GM12873 (cell line): ENCODE measurements at regions not wholly inside any gene's neighbourhood (a gene's known extent, or its start where the extent isn't known, plus 50 kb on each side); places are given as distances from the start of the nearest gene placed in this dataset.

Source experiments
- CTCF ChIP-seq: IDR thresholded peaks from 2 replicates; pipeline ENCODE4 v1.5.1; 2012; ENCODE audit warnings: low read depth, mild to moderate bottlenecking, moderate library complexity, low read length, control low read depth; ENCODE audit not compliant: insufficient read depth; ENCODE audit errors: missing control alignments

- no peak for TF ChIP-seq CTCF
Observed at GRCh38 chr4:79266136-79266535, 59.7 kb downstream of the NAA11 start.

GRCh38 chr4:79259242-79259641 lies 66.6 kb downstream of the NAA11 start:
- no peak for TF ChIP-seq CTCF

- TF ChIP-seq CTCF, result no peak
Observed at GRCh38 chr4:79258614-79259176, 67.2 kb downstream of the NAA11 start.

- no peak for TF ChIP-seq CTCF
Observed at GRCh38 chr4:79257953-79258613, 67.8 kb downstream of the NAA11 start.

GRCh38 chr4:79255793-79256192 lies 70.1 kb downstream of the NAA11 start:
- TF ChIP-seq CTCF, result no peak

GRCh38 chr4:79253924-79254323 lies 71.9 kb downstream of the NAA11 start:
- no peak for TF ChIP-seq CTCF

- no peak for TF ChIP-seq CTCF
Observed at GRCh38 chr4:79253168-79253567, 72.7 kb downstream of the NAA11 start.

DNA sequence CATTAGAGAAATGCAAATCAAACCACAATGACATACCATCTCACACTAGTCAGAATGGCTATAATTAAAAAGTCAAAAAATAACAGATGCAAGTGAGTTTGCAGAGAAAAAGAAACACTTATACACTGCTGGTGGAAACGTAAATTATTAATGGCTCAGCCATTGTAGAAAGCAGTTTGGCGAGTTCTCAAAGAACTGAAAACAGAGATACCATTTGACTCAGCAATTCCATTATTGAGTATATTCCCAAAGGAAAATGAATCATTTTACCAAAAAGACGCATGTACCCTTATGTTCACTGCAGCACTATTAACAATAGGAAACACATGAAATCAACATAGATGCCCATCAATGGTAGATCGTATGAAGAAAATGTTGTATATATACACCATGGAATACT lies 75.0 kb downstream of the NAA11 start:
- no peak for TF ChIP-seq CTCF
